Smooth muscle cell (in vitro differentiated cells): ENCODE measurements at regions not wholly inside any gene's neighbourhood (a gene's known extent, or its start where the extent isn't known, plus 50 kb on each side); places are given as distances from the start of the nearest gene placed in this dataset.

ENCODE experiments used
- DNase-seq: peaks from one replicate; lab custom pipeline; 2025; ENCODE audit not compliant: unreplicated experiment; lab: John Stamatoyannopoulos, UW
- H2AFZ ChIP-seq: fragments of 200-600 bp; sonication (generic); 2 replicates; pipeline ENCODE4 v1.6.0; 2016; ENCODE audit warnings: antibody characterized with exemption, low read depth, mild to moderate bottlenecking
- H3F3A ChIP-seq: fragments of 200-600 bp; sonication (generic); 2 replicates; pipeline ENCODE4 v1.6.0; 2017; ENCODE audit warnings: antibody characterized with exemption, low read depth
- H3K27ac ChIP-seq: fragments of 200-600 bp; sonication (generic); 2 replicates; pipeline ENCODE4 v1.5.1; 2016; ENCODE audit warnings: low read depth, mild to moderate bottlenecking
- H3K27me3 ChIP-seq: fragments of 200-600 bp; sonication (generic); 2 replicates; pipeline ENCODE4 v1.6.1; 2016; ENCODE audit warnings: low read depth, mild to moderate bottlenecking
- H3K36me3 ChIP-seq: fragments of 200-600 bp; sonication (generic); 2 replicates; pipeline ENCODE4 v1.5.1; 2016; ENCODE audit warnings: low read depth
- H3K4me1 ChIP-seq: fragments of 200-600 bp; sonication (generic); 2 replicates; pipeline ENCODE4 v1.5.1; 2016; ENCODE audit warnings: low read depth
- H3K4me2 ChIP-seq: fragments of 200-600 bp; sonication (generic); 2 replicates; pipeline ENCODE4 v1.6.0; 2016; ENCODE audit warnings: mild to moderate bottlenecking
- H3K4me3 ChIP-seq: fragments of 200-600 bp; sonication (generic); 2 replicates; pipeline ENCODE4 v1.5.1; 2016; ENCODE audit warnings: mild to moderate bottlenecking
- H3K79me2 ChIP-seq: fragments of 200-600 bp; sonication (generic); 2 replicates; pipeline ENCODE4 v1.6.0; 2016; ENCODE audit warnings: low read depth, mild to moderate bottlenecking
- H3K9ac ChIP-seq: fragments of 200-600 bp; sonication (generic); 2 replicates; pipeline ENCODE4 v1.6.0; 2016; ENCODE audit warnings: low read depth
- H3K9me3 ChIP-seq: fragments of 200-600 bp; sonication (generic); replicated peaks from 2 replicates; pipeline ENCODE4 v1.5.1; 2016; ENCODE audit warnings: low read depth
- H4K20me1 ChIP-seq: fragments of 200-600 bp; sonication (generic); 2 replicates; pipeline ENCODE4 v1.6.0; 2016; ENCODE audit warnings: low read depth
- CTCF ChIP-seq: fragments of 200-600 bp; sonication (generic); IDR thresholded peaks from 2 replicates; pipeline ENCODE4 v1.5.1; 2017; ENCODE audit warnings: borderline replicate concordance, mild to moderate bottlenecking, antibody characterized with exemption; ENCODE audit not compliant: insufficient read depth, poor library complexity, severe bottlenecking
- WGBS: methylation state at CpG from one replicate; pipeline ENCODE4 v1.1.7; 2016; ENCODE audit warnings: low lambda C conversion rate; 5-methylcytosine and 5-hydroxymethylcytosine counted together

GRCh38 chr6:41413250-41413649, 77.8 kb downstream of the NCR2 start:
- Histone ChIP-seq H3K27ac (no peak overlapping the region), H3K27me3 (peaks cover 100% of the 10 kb centered on the region), H3K4me2 (no peak overlapping the region), H3K4me3 (no peak overlapping the region), H3K9ac (no peak overlapping the region), H3K4me1 (peaks cover 10% of the 10 kb centered on the region), H3K9me3 (no peaks in the 10 kb centered on the region), H3K79me2 (no peaks in the 10 kb centered on the region), H3K36me3 (no peaks in the 10 kb centered on the region), H4K20me1 (no peaks in the 10 kb centered on the region), H3F3A (no peaks in the 10 kb centered on the region), H2AFZ (no peak overlapping the region)
- no peak for TF ChIP-seq CTCF
- 32% methylated on average over 11 of the region's 11 CpGs for WGBS
- DNase-seq, result no peak

- Histone ChIP-seq H3K9ac (no peak overlapping the region), H4K20me1 (no peaks in the 10 kb centered on the region), H3K9me3 (no peaks in the 10 kb centered on the region), H3K4me3 (no peak overlapping the region), H3K27me3 (peaks cover 87% of the 10 kb centered on the region), H3K4me1 (no peaks in the 10 kb centered on the region), H3K4me2 (no peak overlapping the region), H3F3A (no peaks in the 10 kb centered on the region), H3K36me3 (no peaks in the 10 kb centered on the region), H3K27ac (no peak overlapping the region), H2AFZ (no peak overlapping the region), H3K79me2 (no peaks in the 10 kb centered on the region)
- no peak for TF ChIP-seq CTCF
- 37% methylated on average over 6 of the region's 6 CpGs for WGBS
- DNase-seq, result no peak
Measured at GRCh38 chr6:41416501-41416837, 81.1 kb downstream of the NCR2 start.

- no peak for TF ChIP-seq CTCF
- H4K20me1 ChIP-seq, result no peaks in the 10 kb centered on the region
- H3K9me3 ChIP-seq, result no peaks in the 10 kb centered on the region
- H3F3A ChIP-seq, result no peaks in the 10 kb centered on the region
- no peaks in the 10 kb centered on the region for H3K4me1 ChIP-seq
- no peaks in the 10 kb centered on the region for H3K36me3 ChIP-seq
- H3K27ac ChIP-seq, result no peak overlapping the region
- no peak for DNase-seq
- no peak overlapping the region for H2AFZ ChIP-seq
- H3K27me3 ChIP-seq, result peaks cover 84% of the 10 kb centered on the region
- no peak overlapping the region for H3K9ac ChIP-seq
- WGBS, result 88% methylated on average over 2 of the region's 2 CpGs
- H3K4me3 ChIP-seq, result no peak overlapping the region
- H3K4me2 ChIP-seq, result no peak overlapping the region
- no peaks in the 10 kb centered on the region for H3K79me2 ChIP-seq
Measured at GRCh38 chr6:41418741-41419140, 83.3 kb downstream of the NCR2 start.

- Histone ChIP-seq H4K20me1 (no peaks in the 10 kb centered on the region), H3K79me2 (no peaks in the 10 kb centered on the region), H3F3A (no peaks in the 10 kb centered on the region), H3K4me2 (no peak overlapping the region), H3K27ac (no peak overlapping the region), H3K9me3 (no peaks in the 10 kb centered on the region), H3K4me3 (no peak overlapping the region), H2AFZ (no peak overlapping the region), H3K9ac (no peak overlapping the region), H3K4me1 (no peaks in the 10 kb centered on the region), H3K36me3 (no peaks in the 10 kb centered on the region), H3K27me3 (peaks cover 77% of the 10 kb centered on the region)
- 83% methylated on average over 3 of the region's 3 CpGs for WGBS
- no peak for DNase-seq
- no peak for TF ChIP-seq CTCF
Measured at GRCh38 chr6:41419385-41419784, 84.0 kb downstream of the NCR2 start.
